Neuronal stem cell (in vitro differentiated cells): ENCODE measurements at regions not wholly inside any gene's neighbourhood (a gene's known extent, or its start where the extent isn't known, plus 50 kb on each side); places are given as distances from the start of the nearest gene placed in this dataset.

Source experiments
- DNase-seq: peaks from one replicate; pipeline ENCODE4 v3.0.0-alpha.2; 2013; ENCODE audit warnings: low spot score
- H2AFZ ChIP-seq: one replicate; pipeline ENCODE4 v1.6.1; 2013; ENCODE audit warnings: mild to moderate bottlenecking, low read length, inconsistent platforms
- H2AK5ac ChIP-seq: 2 replicates; pipeline ENCODE4 v1.6.1; 2013; ENCODE audit warnings: low read depth, mild to moderate bottlenecking, inconsistent platforms, low read length, moderate library complexity, mixed read lengths
- H2BK120ac ChIP-seq: 2 replicates; pipeline ENCODE4 v1.6.1; 2013; ENCODE audit warnings: low read depth, mild to moderate bottlenecking, inconsistent platforms, low read length, moderate library complexity, mixed read lengths
- H2BK12ac ChIP-seq: one replicate; pipeline ENCODE4 v1.6.1; 2013; ENCODE audit warnings: low read length, inconsistent platforms
- H2BK15ac ChIP-seq: 2 replicates; pipeline ENCODE4 v1.6.1; 2013; ENCODE audit warnings: mild to moderate bottlenecking, low read length, inconsistent platforms, mixed read lengths
- H2BK5ac ChIP-seq: one replicate; pipeline ENCODE4 v1.6.1; 2013; ENCODE audit warnings: inconsistent platforms, mild to moderate bottlenecking, low read length, moderate library complexity
- H3K14ac ChIP-seq: one replicate; pipeline ENCODE4 v1.6.1; 2013; ENCODE audit warnings: low read length, inconsistent platforms
- H3K18ac ChIP-seq: 2 replicates; pipeline ENCODE4 v1.6.1; 2013; ENCODE audit warnings: low read length, inconsistent platforms
- H3K23ac ChIP-seq: 2 replicates; pipeline ENCODE4 v1.6.1; 2013; ENCODE audit warnings: low read depth, mild to moderate bottlenecking, mixed read lengths, low read length, inconsistent platforms; ENCODE audit not compliant: poor library complexity
- H3K27ac ChIP-seq: replicated peaks from 3 replicates; pipeline ENCODE4 v1.5.1; 2013; ENCODE audit warnings: low read length, inconsistent platforms
- H3K27me3 ChIP-seq, 3 experiments: 2 replicates each; pipeline ENCODE4 v1.6.1; 2013; ENCODE audit warnings: low read length in 3 of 3, mild to moderate bottlenecking in 2 of 3, inconsistent platforms in 1 of 3, low read depth in 1 of 3, mixed read lengths in 1 of 3, moderate library complexity in 1 of 3; ENCODE audit not compliant: control insufficient read depth in 3 of 3, insufficient read depth in 3 of 3
- H3K36me3 ChIP-seq, 2 donors: replicated peaks in 1 of 2; 2 replicates each; pipeline ENCODE4 v1.6.1; 2013; ENCODE audit warnings: low read length in 2 of 2; ENCODE audit not compliant: control insufficient read depth in 2 of 2, insufficient read depth in 2 of 2
- H3K4ac ChIP-seq: 2 replicates; pipeline ENCODE4 v1.6.1; 2013; ENCODE audit warnings: inconsistent platforms, mild to moderate bottlenecking, low read length, moderate library complexity
- H3K4me1 ChIP-seq, 2 donors: 1 replicate in 1 of 2; 2 replicates in 1 of 2; pipeline ENCODE4 v1.6.1; 2013; ENCODE audit warnings: low read length in 2 of 2, low read depth in 1 of 2; ENCODE audit not compliant: control insufficient read depth in 2 of 2, insufficient read depth in 1 of 2
- H3K4me2 ChIP-seq: one replicate; pipeline ENCODE4 v1.6.1; 2013; ENCODE audit warnings: mild to moderate bottlenecking, low read length, inconsistent platforms; ENCODE audit not compliant: insufficient read depth, poor library complexity, severe bottlenecking
- H3K4me3 ChIP-seq, 2 donors: 2 replicates each; pipeline ENCODE4 v1.5.1; 2013; ENCODE audit warnings: low read length in 2 of 2, mild to moderate bottlenecking in 2 of 2, inconsistent platforms in 1 of 2, moderate library complexity in 1 of 2
- H3K79me1 ChIP-seq: one replicate; pipeline ENCODE4 v1.6.1; 2013; ENCODE audit warnings: low read depth, mild to moderate bottlenecking, inconsistent platforms, low read length, moderate library complexity
- H3K9ac ChIP-seq: one replicate; pipeline ENCODE4 v1.6.1; 2013; ENCODE audit warnings: mild to moderate bottlenecking, low read depth, low read length, inconsistent platforms; ENCODE audit not compliant: poor library complexity
- H3K9me3 ChIP-seq, 2 donors: replicated peaks in 1 of 2; 2 replicates each; pipeline versions ENCODE3 to v1.6.1; 2013; ENCODE audit warnings: low read length in 2 of 2, mild to moderate bottlenecking in 2 of 2, inconsistent platforms in 1 of 2, low read depth in 1 of 2, mixed read lengths in 1 of 2, moderate library complexity in 1 of 2; ENCODE audit not compliant: control insufficient read depth in 2 of 2, insufficient read depth in 1 of 2
- H4K8ac ChIP-seq: one replicate; pipeline ENCODE4 v1.6.1; 2013; ENCODE audit warnings: low read depth, mild to moderate bottlenecking, inconsistent platforms, low read length, moderate library complexity
- H4K91ac ChIP-seq: one replicate; pipeline ENCODE4 v1.6.1; 2013; ENCODE audit warnings: low read length, low read depth, mild to moderate bottlenecking, inconsistent platforms; ENCODE audit not compliant: poor library complexity
- WGBS, 2 donors: extraction: QIAGEN DNeasy Blood & Tissue Kit; methylation state at CpG; one replicate each; pipeline ENCODE4 v1.1.7; 2013; ENCODE audit warnings: missing lambda C conversion rate in 2 of 2, mixed read lengths in 1 of 2; ENCODE audit not compliant: insufficient read length in 2 of 2, insufficient replicate concordance in 1 of 2; ENCODE audit errors: extremely low coverage in 2 of 2; 5-methylcytosine and 5-hydroxymethylcytosine counted together

GRCh38 chr14:30330033-30330432 lies 228.9 kb upstream of the G2E3 start:
- H2BK12ac ChIP-seq: no peak overlapping the region
- no CpG with 5 or more reads among the region's 6 CpGs for WGBS, 2 donors
- no peak overlapping the region for H3K4ac ChIP-seq
- H2BK15ac ChIP-seq: no peak overlapping the region
- no peak overlapping the region for H4K8ac ChIP-seq
- H3K23ac ChIP-seq: no peak overlapping the region
- H3K27me3 ChIP-seq: no peaks in the 10 kb centered on the region
- no peak for DNase-seq
- no peaks in the 10 kb centered on the region for H3K4me1 ChIP-seq
- no peak overlapping the region for H3K4me2 ChIP-seq
- no peak overlapping the region for H2AFZ ChIP-seq
- H3K36me3 ChIP-seq: no peaks in the 10 kb centered on the region
- no peak overlapping the region for H3K14ac ChIP-seq
- H2BK5ac ChIP-seq: no peak overlapping the region
- no peak overlapping the region for H4K91ac ChIP-seq
- H3K9me3 ChIP-seq: no peaks in the 10 kb centered on the region
- no peak overlapping the region for H2BK120ac ChIP-seq
- no peak overlapping the region for H2AK5ac ChIP-seq
- H3K18ac ChIP-seq: no peak overlapping the region
- no peak overlapping the region for H3K4me3 ChIP-seq
- no peaks in the 10 kb centered on the region for H3K79me1 ChIP-seq
- no peak overlapping the region for H3K27ac ChIP-seq
- H3K9ac ChIP-seq: no peak overlapping the region

- no peak overlapping the region for H3K4me2 ChIP-seq
- H3K23ac ChIP-seq: no peak overlapping the region
- H3K27ac ChIP-seq: no peak overlapping the region
- no peak overlapping the region for H3K4me3 ChIP-seq
- H3K4ac ChIP-seq: no peak overlapping the region
- no peak overlapping the region for H3K18ac ChIP-seq
- no peak overlapping the region for H2BK5ac ChIP-seq
- no peaks in the 10 kb centered on the region for H3K27me3 ChIP-seq
- no peaks in the 10 kb centered on the region for H3K9me3 ChIP-seq
- H2BK15ac ChIP-seq: no peak overlapping the region
- no peaks in the 10 kb centered on the region for H3K79me1 ChIP-seq
- no peak for DNase-seq
- no peak overlapping the region for H2BK12ac ChIP-seq
- no peak overlapping the region for H2BK120ac ChIP-seq
- no peak overlapping the region for H3K9ac ChIP-seq
- no peak overlapping the region for H4K91ac ChIP-seq
- no peak overlapping the region for H2AFZ ChIP-seq
- no peak overlapping the region for H4K8ac ChIP-seq
- H3K14ac ChIP-seq: no peak overlapping the region
- no peaks in the 10 kb centered on the region for H3K36me3 ChIP-seq
- no peaks in the 10 kb centered on the region for H3K4me1 ChIP-seq
- H2AK5ac ChIP-seq: no peak overlapping the region
These were observed 228.5 kb upstream of the G2E3 start for GRCh38 chr14:30330445-30330844.

- Histone ChIP-seq H3K4me1 (no peaks in the 10 kb centered on the region), H3K4me2 (no peak overlapping the region), H3K4ac (no peak overlapping the region), H2BK15ac (no peak overlapping the region), H3K27me3 (no peaks in the 10 kb centered on the region), H3K23ac (no peak overlapping the region), H2BK12ac (no peak overlapping the region), H2BK120ac (no peak overlapping the region), H3K14ac (no peak overlapping the region), H3K4me3 (no peak overlapping the region), H3K79me1 (no peaks in the 10 kb centered on the region), H4K91ac (no peak overlapping the region), H4K8ac (no peak overlapping the region), H2BK5ac (no peak overlapping the region), H3K9me3 (no peaks in the 10 kb centered on the region), H3K36me3 (no peaks in the 10 kb centered on the region), H3K18ac (no peak overlapping the region), H3K9ac (no peak overlapping the region), H2AK5ac (no peak overlapping the region), H3K27ac (no peak overlapping the region), H2AFZ (no peak overlapping the region)
- no peak for DNase-seq
These were observed 227.9 kb upstream of the G2E3 start for GRCh38 chr14:30331030-30331429.

- Histone ChIP-seq H3K9me3 (no peaks in the 10 kb centered on the region), H3K9ac (no peak overlapping the region), H2BK12ac (no peak overlapping the region), H4K8ac (no peak overlapping the region), H3K36me3 (no peaks in the 10 kb centered on the region), H3K27me3 (no peaks in the 10 kb centered on the region), H3K4me1 (no peaks in the 10 kb centered on the region), H3K18ac (no peak overlapping the region), H2BK120ac (no peak overlapping the region), H3K79me1 (no peaks in the 10 kb centered on the region), H2BK5ac (no peak overlapping the region), H3K23ac (no peak overlapping the region), H2BK15ac (no peak overlapping the region), H4K91ac (no peak overlapping the region), H3K27ac (no peak overlapping the region), H3K4me3 (no peak overlapping the region), H3K4ac (no peak overlapping the region), H3K4me2 (no peak overlapping the region), H2AK5ac (no peak overlapping the region), H3K14ac (no peak overlapping the region), H2AFZ (no peak overlapping the region)
- no peak for DNase-seq
These were observed 226.6 kb upstream of the G2E3 start for GRCh38 chr14:30332374-30332773.
